ENCODE measurements at regions not wholly inside any gene's neighbourhood (a gene's known extent, or its start where the extent isn't known, plus 50 kb on each side); places are given as distances from the start of the nearest gene placed in this dataset.
"Not testable (repeated sequence)": the region's sequence is repeated elsewhere in the genome, so short reads cannot be mapped to it uniquely, and the experiment has no call there.

- Histone ChIP-seq H2AFZ (ENCODE audit: low read length) (no peak overlapping the region), H3K9me3 (ENCODE audit: insufficient read depth, low read depth, low read length) (no peaks in the 10 kb centered on the region), H3K9me2 (replicated peaks; ENCODE audit: low read depth, low read length) (no peaks in the 10 kb centered on the region), H3K79me2 (ENCODE audit: insufficient read depth, low read length) (no peaks in the 10 kb centered on the region), H3K4me1 (ENCODE audit: insufficient read depth, low read length, poor library complexity, severe bottlenecking) (no peaks in the 10 kb centered on the region), H3K4me3 (ENCODE audit: low read length, poor library complexity, severe bottlenecking) (no peak overlapping the region), H3K27me3 (ENCODE audit: insufficient read depth, low read length, poor library complexity, severe bottlenecking) (no peaks in the 10 kb centered on the region), H3K36me3 (ENCODE audit: insufficient read depth, low read length) (no peaks in the 10 kb centered on the region), H3F3A (ENCODE audit: low read depth) (no peaks in the 10 kb centered on the region), H4K20me1 (ENCODE audit: insufficient read depth, low read length, poor library complexity, severe bottlenecking) (no peaks in the 10 kb centered on the region), H3K9ac (ENCODE audit: low read depth, low read length, poor library complexity, severe bottlenecking) (no peak overlapping the region), H3K4me2 (ENCODE audit: low read depth, low read length, poor library complexity, severe bottlenecking) (no peak overlapping the region)
- TF ChIP-seq EZH2phosphoT487 (IDR thresholded peaks at IDR 0.05; ENCODE audit: borderline replicate concordance) = no peak
These were observed 272.7 kb downstream of the AGTPBP1 start for GRCh38 chr9:85469041-85469440.

DNA sequence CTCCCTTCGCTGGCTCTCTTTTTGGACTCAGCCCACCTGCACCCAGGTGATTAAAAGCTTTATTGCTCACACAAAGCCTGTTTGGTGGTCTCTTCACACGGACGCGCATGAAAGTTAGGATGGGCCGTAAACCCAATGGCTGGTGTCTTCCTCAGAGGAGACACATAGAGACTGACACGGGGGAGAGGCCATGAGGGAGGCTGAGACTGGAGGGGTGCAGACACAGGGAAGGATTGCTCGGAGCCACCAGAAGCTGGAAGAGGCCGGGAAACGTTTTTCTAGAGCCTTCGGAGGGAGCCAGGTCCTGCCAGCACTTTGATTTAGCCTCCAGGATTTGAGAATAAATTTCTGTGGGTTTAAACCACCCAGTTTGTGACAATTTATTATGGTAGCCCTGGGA, 274.9 kb downstream of the AGTPBP1 start:
- Histone ChIP-seq H3F3A (ENCODE audit: low read depth) (no peaks in the 10 kb centered on the region), H4K20me1 (ENCODE audit: insufficient read depth, low read length, poor library complexity, severe bottlenecking) (no peaks in the 10 kb centered on the region), H3K4me1 (ENCODE audit: insufficient read depth, low read length, poor library complexity, severe bottlenecking) (no peaks in the 10 kb centered on the region), H3K9me3 (ENCODE audit: insufficient read depth, low read depth, low read length) (no peaks in the 10 kb centered on the region), H3K4me3 (ENCODE audit: low read length, poor library complexity, severe bottlenecking) (no peak overlapping the region), H3K79me2 (ENCODE audit: insufficient read depth, low read length) (no peaks in the 10 kb centered on the region), H3K36me3 (ENCODE audit: insufficient read depth, low read length) (no peaks in the 10 kb centered on the region), H3K27me3 (ENCODE audit: insufficient read depth, low read length, poor library complexity, severe bottlenecking) (no peaks in the 10 kb centered on the region), H3K4me2 (ENCODE audit: low read depth, low read length, poor library complexity, severe bottlenecking) (no peak overlapping the region), H2AFZ (ENCODE audit: low read length) (no peak overlapping the region), H3K9ac (ENCODE audit: low read depth, low read length, poor library complexity, severe bottlenecking) (no peak overlapping the region), H3K9me2 (replicated peaks; ENCODE audit: low read depth, low read length) (no peaks in the 10 kb centered on the region)
- TF ChIP-seq, protein P1, sequence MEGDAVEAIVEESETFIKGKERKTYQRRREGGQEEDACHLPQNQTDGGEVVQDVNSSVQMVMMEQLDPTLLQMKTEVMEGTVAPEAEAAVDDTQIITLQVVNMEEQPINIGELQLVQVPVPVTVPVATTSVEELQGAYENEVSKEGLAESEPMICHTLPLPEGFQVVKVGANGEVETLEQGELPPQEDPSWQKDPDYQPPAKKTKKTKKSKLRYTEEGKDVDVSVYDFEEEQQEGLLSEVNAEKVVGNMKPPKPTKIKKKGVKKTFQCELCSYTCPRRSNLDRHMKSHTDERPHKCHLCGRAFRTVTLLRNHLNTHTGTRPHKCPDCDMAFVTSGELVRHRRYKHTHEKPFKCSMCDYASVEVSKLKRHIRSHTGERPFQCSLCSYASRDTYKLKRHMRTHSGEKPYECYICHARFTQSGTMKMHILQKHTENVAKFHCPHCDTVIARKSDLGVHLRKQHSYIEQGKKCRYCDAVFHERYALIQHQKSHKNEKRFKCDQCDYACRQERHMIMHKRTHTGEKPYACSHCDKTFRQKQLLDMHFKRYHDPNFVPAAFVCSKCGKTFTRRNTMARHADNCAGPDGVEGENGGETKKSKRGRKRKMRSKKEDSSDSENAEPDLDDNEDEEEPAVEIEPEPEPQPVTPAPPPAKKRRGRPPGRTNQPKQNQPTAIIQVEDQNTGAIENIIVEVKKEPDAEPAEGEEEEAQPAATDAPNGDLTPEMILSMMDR (conservative IDR thresholded peaks at IDR 0.05; ENCODE audit: low read length) = no peak
- no peak for TF ChIP-seq EZH2phosphoT487 (IDR thresholded peaks at IDR 0.05; ENCODE audit: borderline replicate concordance)

DNA sequence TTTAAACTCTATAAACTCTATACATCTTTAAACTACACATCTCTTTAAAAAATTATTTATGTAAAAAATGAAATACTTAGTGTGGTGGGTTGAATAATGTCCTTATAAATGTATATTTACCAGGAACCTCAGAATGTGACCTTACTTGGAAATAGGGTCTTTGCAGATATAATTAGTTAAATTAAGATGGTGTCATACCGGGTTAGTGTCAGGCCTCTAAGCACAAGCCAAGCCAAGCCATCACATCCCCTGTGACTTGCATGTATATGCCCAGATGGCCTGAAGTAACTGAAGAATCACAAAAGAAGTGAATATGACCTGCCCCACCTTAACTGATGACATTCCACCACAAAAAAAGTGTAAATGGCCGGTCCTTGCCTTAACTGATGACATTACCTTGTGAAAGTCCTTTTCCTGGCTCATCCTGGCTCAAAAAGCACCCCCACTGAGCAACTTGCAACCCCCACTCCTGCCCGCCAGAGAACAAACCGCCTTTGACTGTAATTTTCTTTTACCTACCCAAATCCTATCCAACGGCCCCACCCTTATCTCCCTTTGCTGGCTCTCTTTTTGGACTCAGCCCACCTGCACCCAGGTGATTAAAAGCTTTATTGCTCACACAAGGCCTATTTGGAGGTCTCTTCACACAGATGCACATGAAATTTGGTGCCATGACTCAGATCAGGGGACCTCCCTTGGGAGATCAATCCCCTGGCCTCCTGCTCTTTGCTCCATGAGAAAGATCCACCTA, 283.5 kb downstream of the AGTPBP1 start:
- not testable (repeated sequence) for H3K4me3 ChIP-seq (ENCODE audit: low read length, poor library complexity, severe bottlenecking); H3K27me3 ChIP-seq (ENCODE audit: insufficient read depth, low read length, poor library complexity, severe bottlenecking); H2AFZ ChIP-seq (ENCODE audit: low read length); H3F3A ChIP-seq (ENCODE audit: low read depth); H3K4me2 ChIP-seq (ENCODE audit: low read depth, low read length, poor library complexity, severe bottlenecking); H3K9me3 ChIP-seq (ENCODE audit: insufficient read depth, low read depth, low read length); H3K4me1 ChIP-seq (ENCODE audit: insufficient read depth, low read length, poor library complexity, severe bottlenecking); H4K20me1 ChIP-seq (ENCODE audit: insufficient read depth, low read length, poor library complexity, severe bottlenecking); H3K9me2 ChIP-seq (replicated peaks; ENCODE audit: low read depth, low read length); H3K9ac ChIP-seq (ENCODE audit: low read depth, low read length, poor library complexity, severe bottlenecking); H3K79me2 ChIP-seq (ENCODE audit: insufficient read depth, low read length); H3K36me3 ChIP-seq (ENCODE audit: insufficient read depth, low read length)

DNA sequence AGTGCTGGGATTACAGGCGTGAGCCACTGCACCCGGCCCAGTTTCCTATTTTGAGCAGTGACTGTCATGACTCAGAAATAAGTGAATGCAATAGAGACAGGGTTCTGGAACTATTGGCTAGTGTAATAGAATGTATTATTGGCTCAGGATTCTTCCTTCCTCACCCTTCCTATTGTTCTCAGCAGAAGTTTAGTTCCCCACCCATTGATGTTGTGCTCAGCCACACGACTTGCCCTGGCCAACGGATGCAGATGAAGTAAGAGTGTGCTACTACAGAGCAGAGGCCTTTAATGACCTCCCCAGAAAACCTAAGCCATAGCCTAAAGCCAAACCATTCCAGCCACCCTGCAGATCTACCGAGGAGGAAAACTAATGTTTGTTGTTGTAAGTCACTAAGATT, 287.9 kb downstream of the AGTPBP1 start:
- no peaks in the 10 kb centered on the region for H4K20me1 ChIP-seq (ENCODE audit: insufficient read depth, low read length, poor library complexity, severe bottlenecking)
- no peaks in the 10 kb centered on the region for H3K36me3 ChIP-seq (ENCODE audit: insufficient read depth, low read length)
- H3K9me2 ChIP-seq (replicated peaks; ENCODE audit: low read depth, low read length) = no peaks in the 10 kb centered on the region
- H3F3A ChIP-seq (ENCODE audit: low read depth) = no peaks in the 10 kb centered on the region
- H2AFZ ChIP-seq (ENCODE audit: low read length) = no peak overlapping the region
- H3K9me3 ChIP-seq (ENCODE audit: insufficient read depth, low read depth, low read length) = 0 out of 2 replicates have a peak, but pooled peaks cover 4% of the 10 kb centered on the region
- H3K4me2 ChIP-seq (ENCODE audit: low read depth, low read length, poor library complexity, severe bottlenecking) = no peak overlapping the region
- H3K79me2 ChIP-seq (ENCODE audit: insufficient read depth, low read length) = no peaks in the 10 kb centered on the region
- H3K4me1 ChIP-seq (ENCODE audit: insufficient read depth, low read length, poor library complexity, severe bottlenecking) = no peaks in the 10 kb centered on the region
- H3K4me3 ChIP-seq (ENCODE audit: low read length, poor library complexity, severe bottlenecking) = no peak overlapping the region
- H3K9ac ChIP-seq (ENCODE audit: low read depth, low read length, poor library complexity, severe bottlenecking) = no peak overlapping the region
- no peak for TF ChIP-seq EZH2phosphoT487 (IDR thresholded peaks at IDR 0.05; ENCODE audit: borderline replicate concordance)
- TF ChIP-seq, protein P1 (conservative IDR thresholded peaks at IDR 0.05; ENCODE audit: low read length) = no peak
- H3K27me3 ChIP-seq (ENCODE audit: insufficient read depth, low read length, poor library complexity, severe bottlenecking) = no peaks in the 10 kb centered on the region

Data from Loucy (cell line).